ENCODE measurements at regions not wholly inside any gene's neighbourhood (a gene's known extent, or its start where the extent isn't known, plus 50 kb on each side); places are given as distances from the start of the nearest gene placed in this dataset.

GRCh38 chr11:128195057-128195751 lies 392.2 kb downstream of the ETS1 start (continued):
- TF ChIP-seq TAF1 (IDR thresholded peaks at IDR 0.05; ENCODE audit: borderline replicate concordance, low read depth, low read length) = no peak
- TF ChIP-seq RAD21 (IDR thresholded peaks at IDR 0.05; ENCODE audit: low read length) = no peak

DNA sequence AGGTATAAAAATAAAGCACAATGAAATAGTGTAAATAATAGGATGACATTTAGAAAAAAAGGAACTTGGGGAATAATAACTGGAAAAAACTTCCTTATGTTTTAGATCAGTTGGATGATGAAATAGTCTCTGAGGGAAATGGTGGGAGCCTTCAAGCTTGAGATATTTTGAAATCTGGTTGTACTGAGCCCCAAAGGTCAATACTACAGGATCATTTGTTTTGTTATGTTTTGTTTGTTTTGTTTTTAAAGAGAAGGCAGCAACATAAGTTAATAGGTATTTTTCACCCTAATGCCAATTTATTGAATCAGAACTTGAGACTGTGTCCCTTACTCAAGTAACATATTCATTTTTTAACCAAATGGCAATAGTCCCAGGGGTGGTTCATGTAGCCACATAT lies 393.1 kb downstream of the ETS1 start:
- no peaks in the 10 kb centered on the region for H3K9me2 ChIP-seq
- H3K4me3 ChIP-seq (ENCODE audit: low read depth in 2 of 2, low read length in 1 of 2) = no peak overlapping the region
- TF ChIP-seq, protein P1, sequence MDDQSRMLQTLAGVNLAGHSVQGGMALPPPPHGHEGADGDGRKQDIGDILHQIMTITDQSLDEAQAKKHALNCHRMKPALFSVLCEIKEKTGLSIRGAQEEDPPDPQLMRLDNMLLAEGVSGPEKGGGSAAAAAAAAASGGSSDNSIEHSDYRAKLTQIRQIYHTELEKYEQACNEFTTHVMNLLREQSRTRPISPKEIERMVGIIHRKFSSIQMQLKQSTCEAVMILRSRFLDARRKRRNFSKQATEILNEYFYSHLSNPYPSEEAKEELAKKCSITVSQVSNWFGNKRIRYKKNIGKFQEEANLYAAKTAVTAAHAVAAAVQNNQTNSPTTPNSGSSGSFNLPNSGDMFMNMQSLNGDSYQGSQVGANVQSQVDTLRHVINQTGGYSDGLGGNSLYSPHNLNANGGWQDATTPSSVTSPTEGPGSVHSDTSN (IDR thresholded peaks at IDR 0.05) = no peak
- TF ChIP-seq GABPA (IDR thresholded peaks at IDR 0.05; ENCODE audit: low read depth) (no peak), POLR2AphosphoS5 (IDR thresholded peaks at IDR 0.05; ENCODE audit: low read depth, low read length) (no peak), ELF1 (IDR thresholded peaks at IDR 0.05) (no peak), RXRA (IDR thresholded peaks at IDR 0.05; ENCODE audit: borderline replicate concordance, low read depth) (no peak), ZBTB33 (IDR thresholded peaks at IDR 0.05; ENCODE audit: borderline replicate concordance, low read depth) (no peak), FOXJ3 (CRISPR knock-in tag; IDR thresholded peaks at IDR 0.05) (no peak), RFX5 (IDR thresholded peaks at IDR 0.05; ENCODE audit: low read length) (no peak)
- no peak overlapping the region for H3K27ac ChIP-seq (ENCODE audit: low read depth in 2 of 2, low read length in 1 of 2)
- H2AFZ ChIP-seq (ENCODE audit: low read depth) = no peak overlapping the region
- POLR2A ChIA-PET = no interaction called here
- CTCF ChIA-PET = interaction anchor here (0.9 kb wide), 1 partner anchor 22 kb away, joined by 3 read pairs; no protein-coding TSS in a partner anchor
- no peak overlapping the region for H3K9ac ChIP-seq
- no peaks in the 10 kb centered on the region for H3K79me2 ChIP-seq (ENCODE audit: insufficient read depth)
- no peaks in the 10 kb centered on the region for H3F3A ChIP-seq (replicated peaks; ENCODE audit: insufficient read depth)
- DNase-seq = no peak
- H3K9me3 ChIP-seq = no peaks in the 10 kb centered on the region
- no peaks in the 10 kb centered on the region for H4K20me1 ChIP-seq (ENCODE audit: insufficient read depth)
- no peaks in the 10 kb centered on the region for H3K27me3 ChIP-seq (ENCODE audit: insufficient read depth)
- no peaks in the 10 kb centered on the region for H3K36me3 ChIP-seq (replicated peaks in 1 of 2; ENCODE audit: control insufficient read depth in 1 of 2, insufficient read depth in 2 of 2, low read length in 1 of 2)
- no peak overlapping the region for H3K4me2 ChIP-seq
- H3K4me1 ChIP-seq (ENCODE audit: control insufficient read depth in 1 of 2, insufficient read depth in 2 of 2, low read depth in 1 of 2, low read length in 1 of 2) = peaks cover 0 to 6% of the 10 kb centered on the region in 2 experiments; a peak in 2 of 4 replicates

DNA sequence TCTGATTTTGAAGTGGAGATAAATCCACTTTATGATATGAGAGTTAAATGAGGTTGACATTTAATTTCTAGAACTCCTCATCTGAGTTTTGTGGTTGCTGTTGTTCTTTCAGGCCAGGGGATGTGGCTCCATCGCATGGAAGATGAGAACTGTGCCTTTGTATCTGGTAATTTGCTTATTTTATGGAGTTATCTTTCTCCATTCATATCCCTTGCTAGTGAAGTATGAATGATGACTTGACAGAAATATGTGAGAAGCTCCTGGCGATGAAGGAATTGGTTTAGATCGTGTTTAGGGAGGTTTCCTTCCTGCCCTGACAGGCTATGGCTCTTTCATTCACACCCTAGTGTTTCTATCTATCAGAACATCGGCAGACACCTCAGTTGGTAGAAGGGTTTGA lies 393.7 kb downstream of the ETS1 start:
- ChIA-PET POLR2A (no interaction called here), CTCF (no interaction called here)
- DNase-seq = no peak
- no peak overlapping the region for H3K27ac ChIP-seq (ENCODE audit: low read depth in 2 of 2, low read length in 1 of 2)
- H3F3A ChIP-seq (replicated peaks; ENCODE audit: insufficient read depth) = no peaks in the 10 kb centered on the region
- H4K20me1 ChIP-seq (ENCODE audit: insufficient read depth) = no peaks in the 10 kb centered on the region
- no peaks in the 10 kb centered on the region for H3K36me3 ChIP-seq (replicated peaks in 1 of 2; ENCODE audit: control insufficient read depth in 1 of 2, insufficient read depth in 2 of 2, low read length in 1 of 2)
- no peaks in the 10 kb centered on the region for H3K9me3 ChIP-seq
- no peak overlapping the region for H3K9ac ChIP-seq
- H3K4me1 ChIP-seq (ENCODE audit: control insufficient read depth in 1 of 2, insufficient read depth in 2 of 2, low read depth in 1 of 2, low read length in 1 of 2) = peaks cover 0 to 9% of the 10 kb centered on the region in 2 experiments; a peak in 2 of 4 replicates
- no peaks in the 10 kb centered on the region for H3K27me3 ChIP-seq (ENCODE audit: insufficient read depth)
- no peak overlapping the region for H3K4me3 ChIP-seq (ENCODE audit: low read depth in 2 of 2, low read length in 1 of 2)
- H3K79me2 ChIP-seq (ENCODE audit: insufficient read depth) = no peaks in the 10 kb centered on the region
- 87% methylated on average over 4 of the region's 4 CpGs for WGBS (ENCODE audit: low lambda C conversion rate)
- H3K9me2 ChIP-seq = no peaks in the 10 kb centered on the region
- no peak overlapping the region for H3K4me2 ChIP-seq
- H2AFZ ChIP-seq (ENCODE audit: low read depth) = no peak overlapping the region
- TF ChIP-seq TCF12 (IDR thresholded peaks at IDR 0.05) = no peak
- no peak for TF ChIP-seq MAX (IDR thresholded peaks at IDR 0.05; ENCODE audit: low read depth)
- TF ChIP-seq POLR2AphosphoS5 (IDR thresholded peaks at IDR 0.05; ENCODE audit: low read depth, low read length) = no peak
- TF ChIP-seq EP300 (IDR thresholded peaks at IDR 0.05; ENCODE audit: borderline replicate concordance in 1 of 2, low read depth in 1 of 2, low read length in 1 of 2) = no peak
- no peak for TF ChIP-seq JUND (IDR thresholded peaks at IDR 0.05)
- TF ChIP-seq NFIC (IDR thresholded peaks at IDR 0.05; ENCODE audit: borderline replicate concordance) = no peak
- no peak for TF ChIP-seq NRF1 (IDR thresholded peaks at IDR 0.05; ENCODE audit: low read depth, low read length)
- TF ChIP-seq REST (IDR thresholded peaks at IDR 0.05; ENCODE audit: low read depth, low read length) = no peak
- no peak for TF ChIP-seq CHD2 (IDR thresholded peaks at IDR 0.05; ENCODE audit: low read length, partially characterized antibody)
- TF ChIP-seq FOSL2 (IDR thresholded peaks at IDR 0.05; ENCODE audit: borderline replicate concordance, low read depth) = no peak
- TF ChIP-seq ELF1 (IDR thresholded peaks at IDR 0.05) = no peak
- TF ChIP-seq USF2 (IDR thresholded peaks at IDR 0.05; ENCODE audit: borderline replicate concordance, low read depth, low read length) = no peak

All from SK-N-SH (cell line).